GM21526 (cell line): ENCODE measurements at regions not wholly inside any gene's neighbourhood (a gene's known extent, or its start where the extent isn't known, plus 50 kb on each side); places are given as distances from the start of the nearest gene placed in this dataset.

Experiments used
- ATAC-seq: cut with Tn5 transposase; IDR thresholded peaks from one replicate; pipeline ENCODE4 v1.9.1; 2021; ENCODE audit warnings: moderate library complexity; ENCODE audit not compliant: unreplicated experiment, low FRiP score

- ATAC-seq: no peak
These were observed 136.3 kb upstream of the GATA6 start for GRCh38 chr18:22033085-22033484.

DNA sequence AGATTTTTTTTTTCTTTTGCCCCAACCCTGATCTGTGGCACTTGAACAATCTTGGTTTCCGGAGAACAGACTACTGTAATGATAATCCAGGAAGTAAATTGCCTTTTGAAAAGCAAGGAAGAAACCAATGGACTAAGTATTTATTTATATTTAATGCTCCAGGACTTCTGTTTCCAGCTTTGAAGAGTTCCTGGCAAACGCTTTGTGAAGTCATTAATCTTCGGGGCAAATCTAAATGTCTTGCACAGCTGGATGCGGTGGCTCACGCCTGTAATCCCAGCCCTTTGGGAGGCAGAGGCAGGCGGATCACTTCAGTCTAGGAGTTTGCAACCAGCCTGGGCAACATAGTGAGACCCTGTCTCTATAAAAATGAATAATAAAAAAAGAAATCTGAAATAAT is 135.1 kb upstream of the GATA6 start:
- no peak for ATAC-seq

- ATAC-seq: no peak
These were observed 128.9 kb upstream of the GATA6 start for GRCh38 chr18:22040533-22040932.

DNA sequence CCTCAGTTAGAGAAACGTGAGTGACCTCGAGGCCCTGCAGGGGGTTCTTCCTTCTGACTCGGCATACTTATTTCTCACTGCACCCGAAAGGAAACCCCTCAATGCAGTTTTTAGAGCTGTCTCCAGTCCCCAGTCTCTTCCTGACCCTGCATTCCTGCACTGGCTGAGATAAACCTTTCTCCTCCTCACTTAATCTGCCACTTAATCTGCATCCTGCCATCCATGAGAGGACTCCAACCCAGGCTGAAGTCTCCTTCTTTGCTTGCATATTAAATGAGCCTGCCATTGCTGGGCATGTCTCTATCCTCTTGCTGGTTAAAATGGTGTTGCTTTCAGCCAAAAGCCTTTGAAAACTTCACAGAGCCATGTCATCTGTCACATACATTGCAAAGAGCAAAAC is 125.6 kb upstream of the GATA6 start:
- ATAC-seq: no peak

DNA sequence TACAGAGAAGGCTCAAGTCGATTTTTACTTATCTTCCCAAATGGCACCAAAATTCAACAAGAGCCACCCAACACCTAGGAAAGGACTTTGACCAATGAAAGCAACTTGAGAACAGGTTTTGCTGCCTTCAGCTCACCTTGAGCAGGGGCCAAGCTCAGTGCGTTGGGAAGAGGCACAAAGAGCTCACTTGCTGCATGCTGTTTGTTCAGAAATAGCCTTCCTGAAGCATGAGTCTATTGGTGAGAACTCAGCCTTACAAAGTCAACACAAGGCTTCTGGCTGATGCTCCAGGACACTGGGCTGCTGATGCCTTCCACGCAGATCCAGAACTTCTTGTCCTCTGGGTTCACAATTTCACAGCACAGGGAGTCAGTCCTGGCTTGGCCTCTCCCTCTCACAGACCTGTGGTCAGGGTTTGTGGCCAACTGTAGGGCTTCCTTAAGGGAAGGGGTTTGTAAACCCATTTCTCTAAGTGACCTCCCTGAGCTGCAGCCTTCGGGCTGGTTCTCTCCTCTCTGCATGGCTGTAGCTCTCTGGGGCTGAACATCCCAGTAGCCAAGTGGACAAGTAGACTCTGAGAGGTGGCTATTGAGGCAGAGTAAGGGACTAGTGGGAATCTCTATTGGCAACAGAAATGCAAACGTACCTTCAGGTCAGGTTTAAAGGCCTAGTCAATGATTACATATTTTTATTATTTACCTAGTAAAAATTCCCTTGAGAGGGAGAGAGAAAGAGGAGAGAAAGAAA is 124.7 kb upstream of the GATA6 start:
- ATAC-seq: no peak

DNA sequence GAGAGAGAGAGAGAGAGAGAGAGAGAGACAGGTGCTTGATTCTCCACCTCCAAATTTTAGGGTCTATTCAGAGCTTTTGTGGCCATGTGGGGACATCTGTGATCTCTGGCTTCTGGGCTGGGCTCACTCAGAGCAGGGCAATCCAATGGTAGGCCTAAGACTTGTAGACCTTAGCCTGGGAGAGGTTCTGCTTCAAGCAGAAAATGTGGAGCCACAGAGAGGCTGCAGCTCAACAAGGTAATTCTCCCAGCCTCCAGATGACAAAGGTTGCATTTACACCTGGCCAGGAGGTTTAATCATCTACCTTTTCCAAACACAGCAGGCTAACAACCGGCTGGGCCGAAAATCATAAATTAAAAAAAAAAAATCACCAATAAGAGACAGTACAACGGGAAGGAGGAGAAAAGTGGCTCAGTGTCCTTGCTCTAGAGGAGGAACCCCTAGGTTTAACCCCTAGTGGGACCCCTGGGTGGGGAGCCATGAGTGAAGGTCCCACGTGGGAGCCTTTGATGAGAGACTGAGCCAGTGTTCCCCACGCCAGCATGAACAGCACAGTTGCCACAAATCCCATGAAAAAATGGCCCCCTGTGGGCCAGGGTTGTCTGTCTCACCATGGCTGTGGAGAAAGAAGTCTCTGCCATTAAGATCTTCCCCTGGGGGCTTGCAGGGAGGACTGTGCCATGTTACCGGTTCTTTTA is 124.0 kb upstream of the GATA6 start:
- ATAC-seq: no peak

DNA sequence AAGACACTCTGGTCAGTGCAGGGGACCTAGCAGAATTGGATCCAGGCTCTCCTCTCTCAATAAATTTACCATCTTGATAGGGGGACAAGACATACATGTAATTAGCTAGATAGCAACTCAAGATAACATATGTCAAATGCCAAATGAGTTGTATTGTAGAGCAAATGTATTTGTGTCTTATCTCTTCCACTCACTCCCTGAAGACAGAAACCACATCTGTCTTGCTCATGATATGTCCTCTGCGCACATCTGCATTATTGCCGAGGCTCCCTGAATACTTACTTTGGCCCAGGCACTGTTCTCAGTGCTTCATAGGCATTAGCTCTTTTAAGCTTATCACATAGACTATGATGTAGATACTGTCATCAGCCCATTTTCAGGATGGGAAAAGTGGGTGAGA is 122.9 kb upstream of the GATA6 start:
- ATAC-seq: no peak

DNA sequence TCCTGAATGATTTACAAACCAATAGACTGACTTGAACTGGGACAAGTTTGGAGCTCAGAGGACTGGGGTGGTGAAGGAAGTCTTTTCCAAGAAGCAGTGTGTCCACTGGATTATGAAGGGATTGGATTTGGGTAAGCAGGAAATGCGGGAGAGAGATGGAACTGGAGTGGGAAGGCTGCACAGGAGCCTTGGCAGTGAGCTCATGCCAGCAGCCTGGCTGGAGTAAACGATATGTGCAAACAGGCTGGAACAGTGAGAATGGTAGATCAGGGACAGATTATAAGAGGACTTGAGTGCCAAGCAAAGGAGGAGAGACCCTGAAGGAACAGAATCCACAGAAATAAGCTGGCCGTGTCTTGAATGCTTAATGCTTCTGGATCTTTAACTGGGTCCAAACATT is 121.9 kb upstream of the GATA6 start:
- no peak for ATAC-seq

DNA sequence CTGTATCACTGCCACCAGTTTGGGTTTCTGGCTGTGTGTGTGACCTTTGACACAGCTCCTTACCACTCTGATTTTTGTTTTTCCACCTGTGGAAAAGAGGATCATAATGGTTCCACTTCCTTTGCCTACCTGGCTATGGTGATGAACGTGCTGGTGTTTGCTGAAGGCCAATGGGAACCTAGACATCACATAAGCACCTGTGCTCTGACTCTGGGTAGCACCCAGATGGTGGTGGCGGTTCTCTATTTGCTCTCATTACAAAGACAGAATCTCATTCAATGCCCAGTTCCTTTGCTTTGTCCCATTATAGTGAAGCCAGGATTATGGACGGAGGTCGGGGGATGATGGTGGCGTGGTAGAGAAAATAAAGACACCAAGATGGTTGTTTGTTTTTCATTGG is 121.2 kb upstream of the GATA6 start:
- no peak for ATAC-seq

GRCh38 chr18:22048932-22049615 is 120.3 kb upstream of the GATA6 start:
- ATAC-seq: no peak

GRCh38 chr18:22052405-22053105 is 116.8 kb upstream of the GATA6 start:
- no peak for ATAC-seq

- no peak for ATAC-seq
These were observed 113.7 kb upstream of the GATA6 start for GRCh38 chr18:22055466-22056238.

GRCh38 chr18:22056950-22057349 is 112.4 kb upstream of the GATA6 start:
- ATAC-seq: no peak

- ATAC-seq: no peak
These were observed 111.4 kb upstream of the GATA6 start for GRCh38 chr18:22057908-22058527.

DNA sequence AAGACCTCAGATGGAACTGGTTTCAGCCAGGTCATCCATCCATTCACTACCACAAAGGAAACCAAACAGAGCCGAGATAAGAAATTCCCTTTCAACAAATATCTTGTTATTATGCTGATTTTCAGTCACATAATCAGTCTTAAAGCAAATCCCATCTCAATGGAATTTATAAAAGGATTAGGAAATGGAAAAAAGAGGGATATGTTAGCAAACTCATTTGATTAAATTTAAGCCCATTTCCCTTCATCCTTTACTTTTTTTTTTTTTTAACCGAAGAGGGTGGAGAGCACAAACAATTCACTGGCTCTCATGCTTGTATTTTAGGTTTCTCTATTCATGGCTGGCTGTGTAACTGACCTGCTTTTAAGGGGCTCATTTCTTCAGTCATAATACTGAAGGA is 109.0 kb upstream of the GATA6 start:
- ATAC-seq: no peak

DNA sequence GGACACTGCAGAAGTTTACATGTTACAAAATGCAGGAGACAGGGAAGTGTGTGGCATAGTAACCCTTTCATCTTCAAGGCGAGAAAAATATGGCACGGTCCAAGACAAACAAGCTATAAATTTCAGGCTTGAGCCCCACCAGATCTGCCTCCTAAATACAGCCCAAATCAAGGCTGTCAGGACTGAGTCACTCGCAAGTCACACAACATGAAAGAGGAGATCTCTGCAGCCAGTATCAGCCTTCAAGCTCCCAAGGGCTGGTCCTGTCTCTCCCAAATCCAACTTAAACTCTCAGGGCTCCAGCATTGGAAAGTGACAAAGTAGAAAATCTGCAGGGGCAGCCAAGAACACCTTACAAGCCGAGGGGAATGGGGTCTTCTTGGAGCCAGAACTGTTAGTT is 106.3 kb upstream of the GATA6 start:
- no peak for ATAC-seq

GRCh38 chr18:22063672-22064071 is 105.7 kb upstream of the GATA6 start:
- no peak for ATAC-seq

DNA sequence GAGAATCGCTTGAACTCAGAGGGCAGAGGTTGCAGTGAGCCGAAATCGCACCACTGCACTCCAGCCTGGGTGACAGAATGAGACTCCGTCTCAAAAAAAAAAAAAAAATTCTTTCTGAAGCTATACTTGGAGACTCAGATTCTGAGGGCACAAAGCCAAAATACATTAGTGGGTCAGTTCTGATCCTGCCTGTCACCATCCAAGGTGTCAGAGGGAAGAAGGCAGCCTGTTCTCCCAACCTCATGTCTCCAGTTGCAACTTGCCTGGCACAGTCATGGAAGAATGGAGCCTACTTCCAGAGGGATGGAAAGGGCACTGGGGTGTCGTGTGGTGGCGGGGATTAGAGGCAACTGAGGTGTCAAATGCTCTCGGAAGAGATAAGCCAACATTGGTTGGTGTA is 104.8 kb upstream of the GATA6 start:
- no peak for ATAC-seq

DNA sequence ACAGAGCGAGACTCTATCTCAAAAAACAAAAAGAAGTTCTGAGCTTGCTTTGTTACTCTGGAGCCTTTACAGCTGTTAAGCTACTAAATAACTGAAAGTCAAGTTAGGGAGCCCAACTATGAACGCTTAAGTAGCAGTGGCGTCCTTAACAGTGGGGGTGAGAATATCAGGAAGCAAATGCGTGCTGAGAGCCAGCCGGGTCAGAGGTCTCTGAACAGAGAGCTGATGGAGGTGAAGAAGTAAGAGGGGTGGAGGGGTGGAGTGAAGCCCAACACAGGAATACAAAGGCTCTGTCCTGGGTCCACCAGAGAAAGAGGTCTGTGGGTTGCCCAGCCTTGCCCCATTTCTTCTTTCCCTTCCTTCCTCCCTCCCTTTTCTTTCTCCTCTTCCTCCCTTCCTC is 104.1 kb upstream of the GATA6 start:
- no peak for ATAC-seq

DNA sequence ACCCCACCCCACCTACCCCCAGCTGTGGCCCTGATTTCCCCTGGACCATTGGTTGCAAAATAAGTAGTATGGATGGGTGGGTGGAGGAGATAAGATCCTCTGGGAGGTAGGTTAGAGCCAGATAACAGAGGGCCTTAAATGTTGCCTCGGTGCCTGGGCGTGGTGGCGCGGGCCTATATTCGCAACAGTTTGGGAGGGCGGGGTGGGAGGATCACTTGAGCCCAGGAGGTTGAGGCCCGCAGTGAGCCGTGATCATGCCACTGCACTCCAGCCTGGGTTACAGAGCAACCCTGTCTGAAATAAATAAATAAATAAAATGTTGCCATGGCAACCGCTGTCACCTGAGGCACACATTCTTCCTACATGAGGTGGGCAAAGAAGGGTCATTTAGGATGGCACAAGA is 103.3 kb upstream of the GATA6 start:
- ATAC-seq: no peak
